Suprapubic skin (tissue), 4 donors: ENCODE measurements at regions not wholly inside any gene's neighbourhood (a gene's known extent, or its start where the extent isn't known, plus 50 kb on each side); places are given as distances from the start of the nearest gene placed in this dataset.

Experiments
- DNase-seq, 2 donors: peaks; one replicate each; pipeline ENCODE4 v3.0.0-alpha.2; 2019; ENCODE audit warnings: low spot score in 2 of 2
- H3K27ac ChIP-seq: fragments of 200-600 bp; sonication (generic); one replicate; pipeline ENCODE4 v1.5.1; 2019
- H3K27me3 ChIP-seq: fragments of 200-600 bp; sonication (generic); one replicate; pipeline ENCODE4 v1.5.1; 2019
- H3K36me3 ChIP-seq: fragments of 200-600 bp; sonication (generic); one replicate; pipeline ENCODE4 v1.5.1; 2019
- H3K4me1 ChIP-seq: fragments of 200-600 bp; sonication (generic); one replicate; pipeline ENCODE4 v1.5.1; 2019
- H3K4me3 ChIP-seq: fragments of 200-600 bp; sonication (generic); one replicate; pipeline ENCODE4 v1.5.1; 2019; ENCODE audit warnings: mild to moderate bottlenecking
- H3K9me3 ChIP-seq: fragments of 200-600 bp; sonication (generic); one replicate; pipeline ENCODE4 v1.5.1; 2019
- CTCF ChIP-seq, 2 donors: fragments of 200-600 bp in 1 of 2; fragments of 450-650 bp in 1 of 2; sonication (generic) in 1 of 2; IDR thresholded peaks; one replicate each; pipeline ENCODE4 v1.5.1; 2016 to 2019; ENCODE audit warnings: antibody characterized with exemption in 2 of 2, mild to moderate bottlenecking in 1 of 2, moderate library complexity in 1 of 2
- EP300 ChIP-seq: sonication (generic); formaldehyde crosslinking; IDR thresholded peaks from one replicate; pipeline ENCODE4 v1.6.1; 2017; ENCODE audit warnings: antibody characterized with exemption
- POLR2A ChIP-seq, 2 donors: fragments of 450-650 bp; IDR thresholded peaks; one replicate each; pipeline ENCODE4 v1.6.1; 2017; ENCODE audit warnings: antibody characterized with exemption in 2 of 2, mild to moderate bottlenecking in 2 of 2, moderate library complexity in 2 of 2
- POLR2AphosphoS5 ChIP-seq, 3 donors: sonication (generic); formaldehyde crosslinking; IDR thresholded peaks; one replicate each; pipeline ENCODE4 v1.6.1; 2017; ENCODE audit warnings: antibody characterized with exemption in 3 of 3
- WGBS: methylation state at CpG from one replicate; pipeline ENCODE4 v1.1.5; 2018; 5-methylcytosine and 5-hydroxymethylcytosine counted together

GRCh38 chr6:87803791-87804190, 101.8 kb upstream of the AKIRIN2 start:
- Histone ChIP-seq H3K27ac (no peak overlapping the region), H3K9me3 (no peaks in the 10 kb centered on the region), H3K4me3 (no peak overlapping the region), H3K4me1 (no peaks in the 10 kb centered on the region), H3K27me3 (no peaks in the 10 kb centered on the region), H3K36me3 (no peaks in the 10 kb centered on the region)
- TF ChIP-seq POLR2AphosphoS5 (IDR thresholded peaks at IDR 0.05): no peak
- no peak for TF ChIP-seq POLR2A (IDR thresholded peaks at IDR 0.05)
- TF ChIP-seq CTCF (IDR thresholded peaks at IDR 0.05): no peak
- TF ChIP-seq EP300: no peak
- 75% methylated on average over 3 of the region's 3 CpGs for WGBS
- no peak for DNase-seq

GRCh38 chr6:87799651-87800050, 97.6 kb upstream of the AKIRIN2 start:
- Histone ChIP-seq H3K4me3 (no peak overlapping the region), H3K27me3 (no peaks in the 10 kb centered on the region), H3K27ac (no peak overlapping the region), H3K4me1 (peaks cover 2% of the 10 kb centered on the region), H3K36me3 (no peaks in the 10 kb centered on the region), H3K9me3 (no peaks in the 10 kb centered on the region)
- WGBS: 86% methylated on average over 6 of the region's 6 CpGs
- TF ChIP-seq CTCF (IDR thresholded peaks at IDR 0.05) (no peak), EP300 (no peak), POLR2A (IDR thresholded peaks at IDR 0.05) (no peak), POLR2AphosphoS5 (IDR thresholded peaks at IDR 0.05) (no peak)
- DNase-seq: no peak

- WGBS: 28% methylated on average over 2 of the region's 2 CpGs
- DNase-seq: no peak
- no peak overlapping the region for H3K4me3 ChIP-seq
- no peak for TF ChIP-seq CTCF (IDR thresholded peaks at IDR 0.05)
- no peak for TF ChIP-seq POLR2A (IDR thresholded peaks at IDR 0.05)
- no peak for TF ChIP-seq POLR2AphosphoS5 (IDR thresholded peaks at IDR 0.05)
- no peak for TF ChIP-seq EP300
- H3K36me3 ChIP-seq: no peaks in the 10 kb centered on the region
- H3K9me3 ChIP-seq: no peaks in the 10 kb centered on the region
- no peak overlapping the region for H3K27ac ChIP-seq
- no peaks in the 10 kb centered on the region for H3K27me3 ChIP-seq
- H3K4me1 ChIP-seq: peaks cover 2% of the 10 kb centered on the region
Observed at GRCh38 chr6:87798393-87799278, 96.6 kb upstream of the AKIRIN2 start.

GRCh38 chr6:87794922-87795885, 93.2 kb upstream of the AKIRIN2 start:
- no peak for TF ChIP-seq POLR2AphosphoS5 (IDR thresholded peaks at IDR 0.05)
- no peak for TF ChIP-seq POLR2A (IDR thresholded peaks at IDR 0.05)
- no peak for TF ChIP-seq CTCF (IDR thresholded peaks at IDR 0.05)
- TF ChIP-seq EP300: no peak
- Histone ChIP-seq H3K9me3 (no peaks in the 10 kb centered on the region), H3K4me1 (peaks cover 2% of the 10 kb centered on the region), H3K36me3 (no peaks in the 10 kb centered on the region), H3K4me3 (no peak overlapping the region), H3K27me3 (no peaks in the 10 kb centered on the region), H3K27ac (no peak overlapping the region)
- no peak for DNase-seq
- 66% methylated on average over 11 of the region's 11 CpGs for WGBS

GRCh38 chr6:87793315-87793714, 91.3 kb upstream of the AKIRIN2 start:
- TF ChIP-seq EP300 (no peak), POLR2A (IDR thresholded peaks at IDR 0.05) (no peak), POLR2AphosphoS5 (IDR thresholded peaks at IDR 0.05) (no peak), CTCF (IDR thresholded peaks at IDR 0.05) (no peak)
- H3K4me1 ChIP-seq: peaks cover 11% of the 10 kb centered on the region
- DNase-seq: no peak
- H3K4me3 ChIP-seq: no peak overlapping the region
- no peaks in the 10 kb centered on the region for H3K27me3 ChIP-seq
- H3K27ac ChIP-seq: no peak overlapping the region
- H3K9me3 ChIP-seq: no peaks in the 10 kb centered on the region
- 85% methylated on average over 2 of the region's 2 CpGs for WGBS
- no peaks in the 10 kb centered on the region for H3K36me3 ChIP-seq
